Vagina (tissue), 2 donors: ENCODE measurements at regions not wholly inside any gene's neighbourhood (a gene's known extent, or its start where the extent isn't known, plus 50 kb on each side); places are given as distances from the start of the nearest gene placed in this dataset.

Experiments used
- DNase-seq, 2 donors: peaks; one replicate each; pipeline ENCODE4 v3.0.0-alpha.2; 2017; ENCODE audit errors: extremely low spot score in 2 of 2
- H3K27ac ChIP-seq: fragments of 200-600 bp; sonication (generic); one replicate; pipeline ENCODE4 v1.5.1; 2019
- H3K27me3 ChIP-seq: fragments of 200-600 bp; sonication (generic); one replicate; pipeline ENCODE4 v1.5.1; 2019
- H3K36me3 ChIP-seq, 2 donors: fragments of 200-600 bp; sonication (generic); one replicate each; pipeline ENCODE4 v1.5.1; 2017 to 2019
- H3K4me1 ChIP-seq: fragments of 200-600 bp; sonication (generic); one replicate; pipeline ENCODE4 v1.5.1; 2019
- H3K4me3 ChIP-seq, 2 donors: fragments of 200-600 bp; sonication (generic); 1 replicate in 1 of 2; 2 replicates in 1 of 2; pipeline ENCODE4 v1.5.1; 2016 to 2019
- H3K9me3 ChIP-seq: fragments of 200-600 bp; sonication (generic); one replicate; pipeline ENCODE4 v1.5.1; 2019
- POLR2A ChIP-seq, 2 donors: fragments of 450-650 bp; IDR thresholded peaks; one replicate each; pipeline ENCODE4 v1.6.1; 2017; ENCODE audit warnings: antibody characterized with exemption in 2 of 2, mild to moderate bottlenecking in 2 of 2, moderate library complexity in 2 of 2
- POLR2AphosphoS5 ChIP-seq, 2 donors: sonication (generic); formaldehyde crosslinking; IDR thresholded peaks; one replicate each; pipeline ENCODE4 v1.9.0; 2017; ENCODE audit warnings: antibody characterized with exemption in 2 of 2, mild to moderate bottlenecking in 2 of 2, low read depth in 1 of 2; ENCODE audit not compliant: insufficient read depth in 1 of 2
- intact Hi-C: fragments of 100-400 bp; cut with DNase I; formaldehyde crosslinking; loops from one replicate; pipeline ENCODE4 v1.15.1; 2023
- TF ChIP-seq, protein P1 (sequence below), 3 experiments: fragments of 450-650 bp in 2 of 3; fragments of 200-600 bp in 1 of 3; sonication (generic) in 1 of 3; IDR thresholded peaks; one replicate each; pipeline ENCODE4 v1.5.1; 2017 to 2019; ENCODE audit warnings: antibody characterized with exemption in 3 of 3, mild to moderate bottlenecking in 2 of 3, moderate library complexity in 2 of 3

DNA sequence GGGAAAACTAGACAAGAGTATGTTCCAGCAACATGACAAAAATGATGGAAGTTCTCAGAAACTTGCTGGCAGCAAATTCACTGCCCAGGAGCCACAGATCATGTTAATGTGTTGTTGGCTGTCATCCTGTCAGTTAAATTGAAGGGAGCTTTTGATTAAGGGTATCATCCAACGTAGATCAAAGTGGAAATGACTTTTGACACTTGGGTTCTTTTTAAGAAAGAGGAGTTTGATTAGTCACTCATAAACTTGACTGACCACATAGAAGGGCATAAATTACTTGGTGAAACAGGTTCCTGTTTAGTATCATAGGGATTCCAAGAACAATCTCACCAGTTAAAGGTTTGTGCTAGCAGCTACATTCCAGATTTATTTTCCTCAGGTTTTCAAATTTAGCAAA lies 288.7 kb downstream of the CSNK1G3 start:
- Histone ChIP-seq H3K36me3 (no peaks in the 10 kb centered on the region), H3K4me1 (peaks cover 4% of the 10 kb centered on the region), H3K4me3 (no peak overlapping the region), H3K27ac (no peak overlapping the region), H3K9me3 (no peaks in the 10 kb centered on the region), H3K27me3 (no peaks in the 10 kb centered on the region)
- no peak for DNase-seq
- intact Hi-C loops: no loop called here
- no peak for TF ChIP-seq POLR2AphosphoS5 (IDR thresholded peaks at IDR 0.05; ENCODE audit: insufficient read depth in 1 of 2, low read depth in 1 of 2)
- TF ChIP-seq POLR2A (IDR thresholded peaks at IDR 0.05): no peak
- TF ChIP-seq, protein P1, sequence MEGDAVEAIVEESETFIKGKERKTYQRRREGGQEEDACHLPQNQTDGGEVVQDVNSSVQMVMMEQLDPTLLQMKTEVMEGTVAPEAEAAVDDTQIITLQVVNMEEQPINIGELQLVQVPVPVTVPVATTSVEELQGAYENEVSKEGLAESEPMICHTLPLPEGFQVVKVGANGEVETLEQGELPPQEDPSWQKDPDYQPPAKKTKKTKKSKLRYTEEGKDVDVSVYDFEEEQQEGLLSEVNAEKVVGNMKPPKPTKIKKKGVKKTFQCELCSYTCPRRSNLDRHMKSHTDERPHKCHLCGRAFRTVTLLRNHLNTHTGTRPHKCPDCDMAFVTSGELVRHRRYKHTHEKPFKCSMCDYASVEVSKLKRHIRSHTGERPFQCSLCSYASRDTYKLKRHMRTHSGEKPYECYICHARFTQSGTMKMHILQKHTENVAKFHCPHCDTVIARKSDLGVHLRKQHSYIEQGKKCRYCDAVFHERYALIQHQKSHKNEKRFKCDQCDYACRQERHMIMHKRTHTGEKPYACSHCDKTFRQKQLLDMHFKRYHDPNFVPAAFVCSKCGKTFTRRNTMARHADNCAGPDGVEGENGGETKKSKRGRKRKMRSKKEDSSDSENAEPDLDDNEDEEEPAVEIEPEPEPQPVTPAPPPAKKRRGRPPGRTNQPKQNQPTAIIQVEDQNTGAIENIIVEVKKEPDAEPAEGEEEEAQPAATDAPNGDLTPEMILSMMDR (IDR thresholded peaks at IDR 0.05): no peak

DNA sequence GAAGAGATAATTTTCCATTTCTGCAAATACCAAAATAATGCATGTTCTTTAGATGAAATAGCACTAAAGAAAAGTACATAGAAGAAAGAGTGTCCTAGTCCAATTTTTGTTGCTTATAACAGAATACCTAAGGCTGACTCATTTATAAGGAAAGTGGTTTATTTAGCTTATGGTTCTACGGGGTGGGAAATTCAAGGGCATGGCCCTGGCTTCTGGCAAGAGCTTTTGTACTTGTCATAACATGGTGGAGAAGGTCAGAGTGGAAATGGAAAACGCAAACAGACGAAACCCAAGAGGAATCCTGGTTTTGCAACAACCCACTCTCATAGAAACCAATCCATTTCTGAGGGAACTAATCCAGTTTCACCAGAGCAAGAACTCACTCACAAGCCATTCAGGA lies 283.7 kb downstream of the CSNK1G3 start:
- Histone ChIP-seq H3K4me1 (no peaks in the 10 kb centered on the region), H3K27ac (no peak overlapping the region), H3K27me3 (no peaks in the 10 kb centered on the region), H3K36me3 (no peaks in the 10 kb centered on the region), H3K9me3 (no peaks in the 10 kb centered on the region), H3K4me3 (no peak overlapping the region)
- intact Hi-C loops: no loop called here
- no peak for DNase-seq
- TF ChIP-seq POLR2AphosphoS5 (IDR thresholded peaks at IDR 0.05; ENCODE audit: insufficient read depth in 1 of 2, low read depth in 1 of 2): no peak
- TF ChIP-seq, protein P1 (IDR thresholded peaks at IDR 0.05): no peak
- no peak for TF ChIP-seq POLR2A (IDR thresholded peaks at IDR 0.05)

DNA sequence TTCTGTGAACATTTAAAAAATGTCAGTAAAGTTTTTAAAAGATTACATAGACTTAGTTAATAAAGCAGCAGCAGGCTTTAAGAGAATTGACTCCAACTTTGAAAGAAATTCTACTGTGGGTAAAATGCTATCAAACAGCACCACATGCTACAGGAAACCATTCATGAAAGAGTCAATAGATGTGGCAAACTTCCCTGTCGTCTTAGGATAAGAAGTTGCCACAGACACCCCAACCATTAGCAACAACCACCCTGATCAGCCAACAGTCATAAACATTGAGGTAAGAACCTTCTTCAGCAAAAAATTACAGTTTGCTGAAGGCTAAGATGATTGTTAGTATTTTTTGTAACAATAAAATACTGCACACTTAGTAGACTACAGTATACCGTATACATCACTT lies 278.2 kb downstream of the CSNK1G3 start:
- no peak overlapping the region for H3K4me3 ChIP-seq
- H3K36me3 ChIP-seq: no peaks in the 10 kb centered on the region
- no peaks in the 10 kb centered on the region for H3K27me3 ChIP-seq
- intact Hi-C loops: no loop called here
- H3K27ac ChIP-seq: no peak overlapping the region
- no peak for DNase-seq
- H3K9me3 ChIP-seq: peaks cover 9% of the 10 kb centered on the region
- TF ChIP-seq POLR2AphosphoS5 (IDR thresholded peaks at IDR 0.05; ENCODE audit: insufficient read depth in 1 of 2, low read depth in 1 of 2): no peak
- no peak for TF ChIP-seq POLR2A (IDR thresholded peaks at IDR 0.05)
- TF ChIP-seq, protein P1 (IDR thresholded peaks at IDR 0.05): no peak
- H3K4me1 ChIP-seq: peaks cover 12% of the 10 kb centered on the region

DNA sequence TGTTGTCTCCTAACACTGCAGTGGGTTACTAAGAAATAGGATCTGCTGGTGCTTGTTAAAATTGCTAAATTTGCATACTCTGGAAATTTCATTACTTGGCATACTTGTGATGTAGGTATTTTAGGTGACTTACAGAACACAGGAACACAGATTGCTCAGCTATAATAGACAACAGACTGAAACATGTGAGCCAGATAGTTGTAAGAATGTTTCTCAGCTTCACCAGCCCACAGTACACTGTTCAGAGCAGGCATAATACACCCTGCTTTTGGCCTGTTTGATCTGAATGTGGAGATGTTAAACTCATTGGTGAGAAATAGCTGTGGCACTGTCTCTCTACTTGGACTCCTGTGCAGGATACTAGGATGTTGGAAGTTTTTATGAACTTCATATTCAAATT lies 275.7 kb downstream of the CSNK1G3 start:
- Histone ChIP-seq H3K27ac (no peak overlapping the region), H3K27me3 (no peaks in the 10 kb centered on the region), H3K36me3 (no peaks in the 10 kb centered on the region), H3K9me3 (peaks cover 9% of the 10 kb centered on the region), H3K4me1 (peaks cover 22% of the 10 kb centered on the region), H3K4me3 (no peak overlapping the region)
- DNase-seq: no peak
- intact Hi-C loops: no loop called here
- TF ChIP-seq, protein P1 (IDR thresholded peaks at IDR 0.05): no peak
- TF ChIP-seq POLR2AphosphoS5 (IDR thresholded peaks at IDR 0.05; ENCODE audit: insufficient read depth in 1 of 2, low read depth in 1 of 2): no peak

DNA sequence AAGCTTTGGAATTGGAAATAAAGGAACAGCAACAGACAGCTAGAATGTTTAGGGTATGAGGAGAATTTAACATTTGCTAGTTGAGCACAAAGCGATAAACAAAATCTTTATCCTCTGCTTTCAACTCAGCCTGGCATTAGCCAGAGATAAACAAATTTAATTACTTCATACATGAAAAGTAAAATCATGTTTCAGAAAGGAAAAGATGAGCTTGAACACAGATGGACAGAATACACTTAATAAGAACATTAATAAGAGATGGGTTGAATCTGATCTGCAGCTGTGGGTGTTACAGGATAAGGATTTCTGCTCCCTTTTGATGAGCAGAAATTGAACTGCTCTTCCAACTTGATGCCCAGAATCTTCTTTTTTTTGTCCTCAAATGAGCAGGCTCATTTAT lies 275.2 kb downstream of the CSNK1G3 start:
- Histone ChIP-seq H3K27me3 (no peaks in the 10 kb centered on the region), H3K9me3 (peaks cover 9% of the 10 kb centered on the region), H3K27ac (no peak overlapping the region), H3K4me3 (no peak overlapping the region), H3K4me1 (peaks cover 22% of the 10 kb centered on the region), H3K36me3 (no peaks in the 10 kb centered on the region)
- intact Hi-C loops: no loop called here
- no peak for DNase-seq
- TF ChIP-seq POLR2AphosphoS5 (IDR thresholded peaks at IDR 0.05; ENCODE audit: insufficient read depth in 1 of 2, low read depth in 1 of 2) (no peak), POLR2A (IDR thresholded peaks at IDR 0.05) (no peak)
- TF ChIP-seq, protein P1 (IDR thresholded peaks at IDR 0.05): no peak
